NOMO-1 treated with dmso at 0.1 percent for 144 hours (cell line): ENCODE measurements at regions not wholly inside any gene's neighbourhood (a gene's known extent, or its start where the extent isn't known, plus 50 kb on each side); places are given as distances from the start of the nearest gene placed in this dataset.
"Not testable (repeated sequence)": the region's sequence is repeated elsewhere in the genome, so short reads cannot be mapped to it uniquely, and the experiment has no call there.

Source experiments
- DNase-seq: peaks from one replicate; lab custom pipeline; 2025; ENCODE audit not compliant: unreplicated experiment; lab: John Stamatoyannopoulos, UW

DNA sequence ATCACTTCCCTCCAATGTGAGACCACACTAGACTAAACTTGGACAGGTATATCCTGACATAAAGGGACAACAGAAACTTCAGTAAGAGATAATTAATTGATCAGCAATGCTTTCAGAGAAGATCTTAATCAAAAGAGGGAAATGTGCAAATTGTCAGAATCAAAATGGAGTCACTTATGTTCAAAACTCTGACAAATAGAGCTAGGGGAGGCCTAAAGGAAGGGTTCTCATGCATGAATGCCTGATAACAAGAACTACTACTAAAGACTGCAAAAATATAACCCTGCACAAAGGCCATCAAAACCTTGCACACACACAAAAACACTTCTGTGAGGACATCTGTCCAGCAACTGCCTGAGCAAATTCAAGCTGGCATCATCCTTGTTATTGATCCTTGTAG is 637.5 kb upstream of the INTU start:
- no peak for DNase-seq

DNA sequence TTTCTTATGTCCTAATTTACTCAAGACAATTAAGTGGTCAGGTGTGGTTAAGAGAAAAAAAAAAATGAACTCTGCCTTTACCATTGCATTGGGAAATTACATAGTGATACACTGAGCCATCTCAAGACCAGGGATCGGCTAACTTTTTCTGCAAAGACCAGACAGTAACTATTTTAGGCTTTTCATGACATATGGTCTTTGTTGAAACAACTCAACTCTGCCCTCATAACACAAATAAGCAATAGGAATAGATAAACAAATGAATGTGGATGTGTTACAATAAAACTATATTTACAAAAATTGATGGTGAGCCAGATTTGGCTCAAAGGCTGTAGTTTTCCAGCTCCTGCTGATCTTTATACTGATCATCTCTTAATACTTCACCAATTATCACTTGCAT is 632.6 kb upstream of the INTU start:
- no peak for DNase-seq

- no peak for DNase-seq
These were observed 631.9 kb upstream of the INTU start for GRCh38 chr4:127000846-127001245.

- no peak for DNase-seq
These were observed 630.8 kb upstream of the INTU start for GRCh38 chr4:127001933-127002332.

- DNase-seq, result no peak
These were observed 626.3 kb upstream of the INTU start for GRCh38 chr4:127006446-127006877.

- no peak for DNase-seq
These were observed 625.5 kb upstream of the INTU start for GRCh38 chr4:127007305-127007704.

DNA sequence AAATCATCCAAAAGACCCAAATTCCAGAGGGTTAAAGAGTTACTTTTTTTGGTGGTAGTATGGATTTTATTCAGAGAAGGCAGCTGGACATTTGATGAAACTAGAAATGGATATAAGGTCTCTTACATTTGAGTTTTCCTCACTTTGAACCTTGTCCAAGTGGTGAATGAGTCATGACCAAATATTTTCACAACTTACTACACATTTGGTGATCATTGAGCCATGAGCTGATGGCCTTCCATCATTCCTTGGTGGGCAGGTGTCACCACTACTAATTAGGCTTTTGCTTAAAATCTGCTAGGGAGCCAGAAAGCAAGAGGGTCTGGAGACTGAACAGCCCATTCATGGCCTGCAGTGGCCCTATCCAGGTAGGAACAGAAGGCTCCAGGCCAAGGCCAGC is 620.2 kb upstream of the INTU start:
- no peak for DNase-seq

DNA sequence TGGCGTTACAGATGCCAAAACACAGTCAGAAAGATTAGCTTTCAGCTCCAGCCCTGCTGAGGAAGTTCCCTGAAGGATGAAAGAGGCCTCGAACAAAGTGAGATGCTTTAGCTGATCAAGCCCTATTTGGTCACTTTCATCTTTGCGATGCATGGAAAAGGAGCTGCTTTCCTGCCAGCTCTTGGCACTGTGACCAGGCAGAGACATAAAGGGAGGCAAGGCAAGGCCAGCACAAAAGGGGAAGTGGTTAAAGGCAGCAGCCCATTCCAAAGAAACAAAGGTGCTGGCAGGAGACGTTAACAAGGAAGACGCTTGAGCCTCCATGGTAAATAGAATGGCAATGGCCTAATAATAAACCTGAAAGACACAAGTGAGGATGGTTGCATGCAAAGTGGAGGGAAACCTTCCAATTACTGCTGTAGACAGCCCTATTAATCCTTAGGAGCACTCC is 617.1 kb upstream of the INTU start:
- no peak for DNase-seq

DNA sequence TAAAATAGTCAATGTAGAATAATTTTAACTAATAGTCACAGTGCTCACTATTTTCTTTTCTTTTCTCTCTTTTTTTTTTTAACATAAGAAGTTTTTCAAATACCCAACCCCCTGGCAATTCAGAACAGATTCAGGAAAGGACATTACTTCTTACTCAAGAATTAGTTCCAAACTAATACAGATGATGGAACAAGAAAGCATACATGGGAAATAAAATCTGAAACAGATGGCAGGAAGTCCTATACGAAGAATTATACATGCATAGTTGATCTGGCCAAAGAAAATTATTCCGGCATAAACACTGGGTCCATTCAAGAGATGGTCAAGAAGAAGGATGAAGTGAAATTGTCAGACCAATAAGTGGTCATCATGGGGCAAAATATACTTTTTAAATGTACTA is 614.4 kb upstream of the INTU start:
- no peak for DNase-seq

DNA sequence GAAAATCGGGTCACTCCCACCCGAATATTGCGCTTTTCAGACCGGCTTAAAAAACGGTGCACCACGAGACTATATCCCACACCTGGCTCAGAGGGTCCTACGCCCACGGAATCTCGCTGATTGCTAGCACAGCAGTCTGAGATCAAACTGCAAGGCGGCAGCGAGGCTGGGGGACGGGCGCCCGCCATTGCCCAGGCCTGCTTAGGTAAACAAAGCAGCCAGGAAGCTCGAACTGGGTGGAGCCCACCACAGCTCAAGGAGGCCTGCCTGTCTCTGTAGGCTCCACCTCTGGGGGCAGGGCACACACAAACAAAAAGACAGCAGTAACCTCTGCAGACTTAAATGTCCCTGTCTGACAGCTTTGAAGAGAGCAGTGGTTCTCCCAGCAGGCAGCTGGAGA is 611.9 kb upstream of the INTU start:
- not testable (repeated sequence) for DNase-seq

DNA sequence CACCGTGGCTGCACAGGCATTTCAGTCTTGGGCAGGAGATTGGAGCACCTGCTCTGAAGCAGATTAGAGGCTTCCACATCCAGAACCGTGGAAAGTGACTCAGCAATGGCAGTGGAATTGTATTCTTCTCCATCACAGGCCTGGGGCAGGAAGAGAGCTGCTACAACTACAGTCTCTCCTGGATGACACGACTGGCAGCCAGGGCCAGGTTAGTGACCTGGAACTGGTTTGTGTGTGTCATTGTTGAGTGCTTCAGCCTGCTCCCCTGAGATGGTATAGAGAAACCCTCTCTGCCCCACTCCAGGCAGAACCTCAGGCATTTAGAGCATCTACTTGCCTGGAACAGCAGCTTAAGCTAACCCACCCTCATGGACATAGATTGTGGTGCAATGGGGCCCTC is 596.5 kb upstream of the INTU start:
- DNase-seq, result no peak

GRCh38 chr4:127045861-127046260 is 586.9 kb upstream of the INTU start:
- no peak for DNase-seq

DNA sequence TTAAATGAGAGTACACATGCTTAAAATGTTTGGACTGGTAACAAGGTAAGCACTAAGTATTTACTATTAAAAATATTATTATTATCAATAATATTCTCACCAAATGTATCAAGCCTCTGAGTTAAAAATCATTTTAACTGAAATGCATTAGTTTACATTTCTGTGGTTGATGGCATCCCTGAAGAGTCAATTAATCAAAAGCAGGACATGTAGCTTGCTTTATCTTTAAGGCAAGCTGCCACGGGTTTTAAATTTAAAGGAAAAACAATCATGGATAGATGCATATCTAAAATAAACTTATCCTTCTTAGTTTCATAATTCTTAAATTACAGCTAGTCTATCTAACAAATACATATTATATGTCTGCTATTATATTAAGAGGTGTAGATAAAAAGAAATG is 584.8 kb upstream of the INTU start:
- no peak for DNase-seq

DNA sequence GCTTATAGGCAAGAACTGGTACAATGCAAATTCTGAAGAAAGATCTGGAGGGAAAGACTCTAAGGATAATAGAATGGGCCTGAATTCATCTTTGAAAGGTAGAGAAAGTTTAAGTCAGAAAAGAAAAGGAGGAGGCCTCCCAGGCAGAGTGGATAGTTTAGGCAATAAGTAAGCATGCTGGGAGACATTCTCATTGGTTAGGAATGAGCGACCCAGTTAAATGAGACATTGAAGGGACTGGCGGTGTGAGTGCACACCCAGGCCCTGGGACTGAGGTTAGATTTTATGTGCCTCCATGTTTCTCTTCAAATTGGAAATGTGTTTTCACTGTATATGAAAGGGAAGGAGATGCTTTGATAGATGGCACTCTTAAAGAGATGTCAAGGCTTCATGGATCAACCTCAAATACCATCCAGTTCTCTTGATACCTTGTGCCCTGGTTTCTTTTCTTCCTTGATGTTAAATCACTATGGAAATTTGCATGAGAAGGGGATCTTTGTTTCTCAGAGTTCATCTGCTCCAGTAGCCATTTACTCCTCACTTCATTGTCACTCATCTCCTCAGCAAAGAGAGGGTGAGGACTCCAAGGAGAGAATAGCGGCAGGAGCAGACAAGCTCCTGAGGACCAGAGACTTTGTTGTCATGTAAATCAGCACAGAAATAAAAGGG is 584.2 kb upstream of the INTU start:
- DNase-seq, result no peak

DNA sequence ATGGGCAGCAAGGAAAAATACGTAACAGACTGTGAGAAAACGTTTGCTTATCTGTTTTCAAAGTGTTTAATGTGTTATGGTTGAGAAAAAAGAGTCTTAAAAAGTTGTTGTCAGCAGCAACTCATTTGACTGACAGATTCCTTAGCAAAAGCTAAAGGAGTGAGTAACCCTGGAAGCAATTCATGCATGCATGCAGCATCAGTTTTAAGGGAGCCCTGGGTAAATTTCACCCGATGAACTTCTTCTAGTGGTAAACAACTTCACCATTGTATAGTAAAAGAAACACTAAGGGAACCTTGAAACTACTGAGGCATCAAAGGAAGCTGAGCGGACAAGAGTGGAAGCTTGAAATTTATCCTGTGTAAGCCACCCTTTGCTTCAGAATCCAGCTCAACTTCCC is 583.2 kb upstream of the INTU start:
- DNase-seq, result no peak

DNA sequence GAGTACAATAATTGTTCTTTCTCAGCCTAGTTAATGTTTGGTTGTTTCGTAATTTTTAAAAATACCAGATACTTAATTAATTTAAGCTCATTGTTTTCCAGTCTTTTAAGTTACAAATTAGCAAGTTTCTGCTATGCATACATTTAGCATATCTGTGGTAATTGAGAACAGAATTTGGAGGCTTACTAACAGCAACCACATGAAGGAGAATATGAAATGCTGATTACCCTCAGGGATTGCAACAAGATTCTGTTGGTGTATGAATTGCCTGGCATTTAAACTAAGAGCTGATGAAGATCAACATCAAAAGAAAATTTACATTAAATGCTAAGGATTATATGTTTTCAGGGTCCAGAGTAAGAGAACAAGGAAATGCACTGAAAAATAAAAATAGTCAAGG is 580.0 kb upstream of the INTU start:
- DNase-seq, result no peak

DNA sequence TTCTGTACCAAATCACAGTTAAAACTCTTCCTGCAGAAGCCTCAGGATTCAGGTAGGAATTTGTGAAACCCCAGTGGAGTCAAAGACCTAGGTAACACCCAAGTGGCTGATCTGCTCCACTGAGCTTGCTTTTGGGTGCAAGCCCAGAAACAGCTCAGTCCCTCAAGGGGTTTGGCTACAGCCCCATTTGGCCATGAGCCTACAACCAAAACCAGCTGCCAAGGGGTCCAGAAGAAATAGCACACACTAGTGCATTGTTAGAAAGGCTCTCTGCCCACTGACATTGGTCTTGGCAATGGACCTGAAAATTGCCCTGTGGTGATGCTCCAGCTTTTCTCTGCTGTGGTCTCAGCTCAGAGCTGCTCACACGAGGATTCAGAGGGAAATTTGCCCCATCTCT is 577.4 kb upstream of the INTU start:
- no peak for DNase-seq

GRCh38 chr4:127069675-127070074 is 563.1 kb upstream of the INTU start:
- DNase-seq, result no peak

- no peak for DNase-seq
These were observed 561.3 kb upstream of the INTU start for GRCh38 chr4:127071443-127071842.

DNA sequence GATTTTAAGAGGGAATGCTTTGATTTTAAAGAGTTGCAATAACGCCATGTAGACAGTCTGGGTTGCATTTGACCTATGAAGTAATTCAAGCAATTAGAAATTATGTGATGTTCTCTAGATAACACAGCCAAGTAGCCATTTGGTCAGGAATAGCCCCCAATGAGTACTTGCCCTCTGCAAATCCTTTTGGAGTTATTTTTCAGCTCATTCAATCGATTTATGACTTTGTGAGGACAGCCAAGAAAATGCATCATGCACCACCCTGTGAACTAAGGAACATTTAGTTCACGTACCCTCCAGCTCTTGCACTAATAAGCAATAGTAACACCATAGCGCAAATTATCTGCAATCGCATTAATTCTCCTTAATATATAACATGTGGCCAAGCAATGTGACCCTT is 552.6 kb upstream of the INTU start:
- no peak for DNase-seq

GRCh38 chr4:127081041-127081440 is 551.7 kb upstream of the INTU start:
- DNase-seq, result no peak

DNA sequence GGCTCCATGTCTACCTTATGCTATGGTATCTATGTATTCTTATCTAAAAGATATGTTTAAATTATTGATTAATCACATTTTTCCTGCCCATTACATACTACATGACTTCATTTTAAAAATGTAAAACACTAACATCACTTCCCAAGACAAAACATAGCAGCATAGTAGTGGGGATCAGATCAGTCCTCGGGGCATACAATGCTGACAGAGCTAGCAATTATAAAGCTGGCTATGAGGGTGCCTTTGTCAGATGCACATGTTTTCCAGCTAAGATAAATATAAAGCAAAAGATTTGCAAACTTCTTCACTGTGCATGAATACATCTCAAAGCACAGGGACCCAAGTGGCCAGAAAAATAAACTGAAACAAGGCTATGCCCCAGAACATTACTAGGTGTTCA is 549.8 kb upstream of the INTU start:
- DNase-seq, result no peak

GRCh38 chr4:127084666-127085065 is 548.1 kb upstream of the INTU start:
- DNase-seq, result no peak
